Fibroblast of lung (primary cell): ENCODE measurements at regions not wholly inside any gene's neighbourhood (a gene's known extent, or its start where the extent isn't known, plus 50 kb on each side); places are given as distances from the start of the nearest gene placed in this dataset.

Source experiments
- EZH2 ChIP-seq: IDR thresholded peaks from 2 replicates; pipeline ENCODE4 v1.5.1; 2012; ENCODE audit warnings: low read length, control low read depth, mild to moderate bottlenecking; ENCODE audit errors: missing control alignments
- TF ChIP-seq, protein P1 (sequence below), 2 donors: IDR thresholded peaks in 1 of 2; conservative IDR thresholded peaks in 1 of 2; 1 replicate in 1 of 2; 2 replicates in 1 of 2; pipeline ENCODE4 v1.5.1; 2011 to 2012; ENCODE audit warnings: low read length in 2 of 2, control low read depth in 1 of 2, inconsistent platforms in 1 of 2, low read depth in 1 of 2, mild to moderate bottlenecking in 1 of 2

DNA sequence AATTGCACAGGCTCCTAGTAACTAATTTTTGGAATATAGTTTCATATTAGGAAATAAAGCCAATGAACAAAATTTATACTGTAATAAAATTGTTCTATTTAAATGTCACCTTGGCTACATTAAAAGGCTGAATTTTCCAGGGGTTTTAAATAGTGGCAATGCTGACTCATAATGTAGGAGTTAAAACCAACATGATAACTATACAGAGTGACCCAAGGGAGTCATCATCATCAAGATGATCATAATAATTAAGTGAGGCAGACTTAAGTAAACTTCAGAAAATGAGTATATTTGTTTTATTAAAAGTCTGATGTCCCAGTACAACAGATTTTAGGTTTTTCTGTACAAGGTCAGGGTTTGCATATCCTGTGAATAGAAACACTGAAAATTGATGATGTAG lies 183.4 kb downstream of the PLPPR4 start:
- TF ChIP-seq, protein P1, sequence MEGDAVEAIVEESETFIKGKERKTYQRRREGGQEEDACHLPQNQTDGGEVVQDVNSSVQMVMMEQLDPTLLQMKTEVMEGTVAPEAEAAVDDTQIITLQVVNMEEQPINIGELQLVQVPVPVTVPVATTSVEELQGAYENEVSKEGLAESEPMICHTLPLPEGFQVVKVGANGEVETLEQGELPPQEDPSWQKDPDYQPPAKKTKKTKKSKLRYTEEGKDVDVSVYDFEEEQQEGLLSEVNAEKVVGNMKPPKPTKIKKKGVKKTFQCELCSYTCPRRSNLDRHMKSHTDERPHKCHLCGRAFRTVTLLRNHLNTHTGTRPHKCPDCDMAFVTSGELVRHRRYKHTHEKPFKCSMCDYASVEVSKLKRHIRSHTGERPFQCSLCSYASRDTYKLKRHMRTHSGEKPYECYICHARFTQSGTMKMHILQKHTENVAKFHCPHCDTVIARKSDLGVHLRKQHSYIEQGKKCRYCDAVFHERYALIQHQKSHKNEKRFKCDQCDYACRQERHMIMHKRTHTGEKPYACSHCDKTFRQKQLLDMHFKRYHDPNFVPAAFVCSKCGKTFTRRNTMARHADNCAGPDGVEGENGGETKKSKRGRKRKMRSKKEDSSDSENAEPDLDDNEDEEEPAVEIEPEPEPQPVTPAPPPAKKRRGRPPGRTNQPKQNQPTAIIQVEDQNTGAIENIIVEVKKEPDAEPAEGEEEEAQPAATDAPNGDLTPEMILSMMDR (conservative IDR thresholded peaks at IDR 0.05 in 1 of 2, IDR thresholded peaks at IDR 0.05 in 1 of 2; ENCODE audit: low read depth in 1 of 2, low read length in 2 of 2): no peak
- no peak for TF ChIP-seq EZH2
